Progenitor cell of endocrine pancreas (in vitro differentiated cells): ENCODE measurements at regions not wholly inside any gene's neighbourhood (a gene's known extent, or its start where the extent isn't known, plus 50 kb on each side); places are given as distances from the start of the nearest gene placed in this dataset.
"Not testable (repeated sequence)": the region's sequence is repeated elsewhere in the genome, so short reads cannot be mapped to it uniquely, and the experiment has no call there.

ENCODE experiments used
- DNase-seq: peaks from one replicate; pipeline ENCODE4 v3.0.0; 2021; ENCODE audit warnings: low spot score; ENCODE audit not compliant: unreplicated experiment
- H3K27ac Mint-ChIP-seq: 2 replicates; pipeline ENCODE4 v1.8.0; 2021; ENCODE audit warnings: mild to moderate bottlenecking, moderate library complexity, mixed read lengths
- H3K27me3 Mint-ChIP-seq: 2 replicates; pipeline ENCODE4 v1.8.0; 2021; ENCODE audit warnings: mixed read lengths
- H3K36me3 Mint-ChIP-seq: 2 replicates; pipeline ENCODE4 v1.8.0; 2022; ENCODE audit warnings: mixed read lengths; ENCODE audit not compliant: insufficient read depth
- H3K4me1 Mint-ChIP-seq: 2 replicates; pipeline ENCODE4 v1.8.0; 2021; ENCODE audit warnings: low read depth, mixed read lengths
- H3K4me3 Mint-ChIP-seq: 2 replicates; pipeline ENCODE4 v1.8.0; 2021; ENCODE audit warnings: low read depth, mild to moderate bottlenecking, moderate library complexity, mixed read lengths
- H3K9me3 Mint-ChIP-seq: 2 replicates; pipeline ENCODE4 v1.8.0; 2021; ENCODE audit warnings: low read depth, mixed read lengths

- not testable (repeated sequence) for H3K4me1 Mint-ChIP-seq, H3K36me3 Mint-ChIP-seq, H3K4me3 Mint-ChIP-seq, DNase-seq, H3K9me3 Mint-ChIP-seq, H3K27ac Mint-ChIP-seq, H3K27me3 Mint-ChIP-seq
Observed at GRCh38 chr7:76904688-76905087, 127.5 kb downstream of the SPDYE17 start.

DNA sequence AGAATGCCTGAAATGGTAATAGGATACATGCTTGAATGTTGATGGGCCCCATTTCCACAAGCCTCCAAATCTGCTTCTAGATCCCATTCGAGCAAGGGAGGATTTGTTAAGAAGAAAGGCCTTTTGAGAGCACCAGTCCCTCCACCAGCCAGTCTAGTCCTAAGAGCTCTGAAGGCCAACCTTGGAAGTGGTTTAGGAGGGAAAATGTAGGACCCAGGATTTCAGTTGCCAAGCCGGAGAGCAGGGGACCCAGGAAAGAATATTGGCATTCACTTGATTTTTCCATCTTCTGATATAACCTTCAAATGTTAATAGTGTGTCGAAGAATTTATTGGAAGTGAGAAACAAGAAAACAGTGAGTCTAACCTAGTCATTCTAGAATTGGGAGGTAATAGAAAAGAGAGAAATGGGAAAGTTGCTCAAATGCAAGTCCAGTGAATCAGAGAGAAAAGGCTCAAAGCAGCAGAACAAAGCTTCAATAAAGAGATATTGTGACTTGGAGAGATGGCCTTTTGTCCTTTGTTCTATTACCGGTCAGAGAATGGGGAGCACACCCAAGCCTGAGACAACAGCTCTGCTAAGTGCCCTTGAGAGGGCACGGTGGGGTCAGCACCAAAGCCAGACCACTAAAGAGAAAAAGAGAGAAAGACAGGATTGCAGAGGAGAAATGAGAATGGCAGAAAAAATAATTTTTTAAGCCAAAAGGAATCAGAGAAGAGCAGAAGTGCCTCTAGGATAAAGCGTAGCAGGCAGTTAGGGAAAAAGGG is 130.0 kb downstream of the SPDYE17 start:
- H3K27me3 Mint-ChIP-seq, H3K4me3 Mint-ChIP-seq, H3K36me3 Mint-ChIP-seq, H3K9me3 Mint-ChIP-seq, DNase-seq, H3K4me1 Mint-ChIP-seq: not testable (repeated sequence)
- H3K27ac Mint-ChIP-seq, result peak overlapping the region; percentile 42

GRCh38 chr7:76898807-76899206 is 133.4 kb downstream of the SPDYE17 start:
- H3K36me3 Mint-ChIP-seq, H3K4me3 Mint-ChIP-seq, DNase-seq, H3K9me3 Mint-ChIP-seq, H3K27me3 Mint-ChIP-seq, H3K27ac Mint-ChIP-seq, H3K4me1 Mint-ChIP-seq: not testable (repeated sequence)

DNA sequence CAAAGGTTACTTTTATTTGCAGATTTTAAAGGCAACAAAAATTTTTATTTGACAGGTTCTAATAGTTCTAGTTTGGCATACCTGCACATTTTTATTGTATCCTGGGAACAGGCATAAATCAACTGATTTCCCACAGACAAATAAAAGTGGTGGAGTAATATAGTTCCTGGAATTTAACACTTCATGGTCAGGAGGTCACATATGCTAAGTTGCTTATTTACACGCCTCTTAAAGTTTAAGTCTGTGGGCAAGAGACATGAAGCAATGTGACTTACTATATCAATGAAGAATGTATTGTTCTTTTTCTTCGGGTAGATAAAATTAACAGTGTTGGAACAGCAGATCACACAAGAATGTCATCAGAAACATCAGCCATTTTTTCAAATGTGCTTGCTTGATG is 135.2 kb downstream of the SPDYE17 start:
- H3K36me3 Mint-ChIP-seq, H3K4me3 Mint-ChIP-seq, H3K27ac Mint-ChIP-seq, H3K4me1 Mint-ChIP-seq, H3K9me3 Mint-ChIP-seq, DNase-seq, H3K27me3 Mint-ChIP-seq: not testable (repeated sequence)

GRCh38 chr7:76895696-76896095 is 136.5 kb downstream of the SPDYE17 start:
- H3K36me3 Mint-ChIP-seq, DNase-seq, H3K9me3 Mint-ChIP-seq, H3K27ac Mint-ChIP-seq, H3K4me3 Mint-ChIP-seq, H3K4me1 Mint-ChIP-seq, H3K27me3 Mint-ChIP-seq: not testable (repeated sequence)

DNA sequence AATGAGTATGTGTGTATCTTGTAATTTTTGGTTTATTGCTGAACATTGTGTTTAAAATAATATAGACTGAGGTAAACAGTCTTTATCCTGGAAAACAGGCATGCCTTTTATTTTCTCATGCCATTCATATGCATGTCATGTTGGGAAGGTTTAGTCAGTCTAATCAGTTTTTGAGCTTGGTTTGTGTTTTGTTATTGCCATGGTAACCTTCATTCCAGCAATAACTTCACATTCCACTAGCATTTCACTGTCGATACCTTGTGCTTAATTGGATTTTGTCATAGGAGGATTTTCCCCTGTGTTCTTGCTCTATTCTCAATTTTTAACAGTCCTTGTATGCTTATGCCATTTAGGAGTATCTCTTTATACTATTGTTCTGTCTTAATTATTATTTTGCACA is 140.4 kb downstream of the SPDYE17 start:
- H3K4me1 Mint-ChIP-seq, DNase-seq, H3K27me3 Mint-ChIP-seq, H3K4me3 Mint-ChIP-seq, H3K36me3 Mint-ChIP-seq, H3K9me3 Mint-ChIP-seq, H3K27ac Mint-ChIP-seq: not testable (repeated sequence)

GRCh38 chr7:76879733-76880288 is 152.3 kb downstream of the SPDYE17 start:
- H3K4me3 Mint-ChIP-seq, H3K27ac Mint-ChIP-seq, H3K4me1 Mint-ChIP-seq, H3K27me3 Mint-ChIP-seq, H3K9me3 Mint-ChIP-seq, DNase-seq, H3K36me3 Mint-ChIP-seq: not testable (repeated sequence)

- H3K4me1 Mint-ChIP-seq, H3K36me3 Mint-ChIP-seq, H3K4me3 Mint-ChIP-seq, DNase-seq, H3K27ac Mint-ChIP-seq, H3K27me3 Mint-ChIP-seq, H3K9me3 Mint-ChIP-seq: not testable (repeated sequence)
Observed at GRCh38 chr7:76875760-76876159, 156.4 kb downstream of the SPDYE17 start.

GRCh38 chr7:76870504-76870808 is 161.7 kb downstream of the SPDYE17 start:
- H3K27ac Mint-ChIP-seq, DNase-seq, H3K4me3 Mint-ChIP-seq, H3K4me1 Mint-ChIP-seq, H3K36me3 Mint-ChIP-seq, H3K27me3 Mint-ChIP-seq, H3K9me3 Mint-ChIP-seq: not testable (repeated sequence)

DNA sequence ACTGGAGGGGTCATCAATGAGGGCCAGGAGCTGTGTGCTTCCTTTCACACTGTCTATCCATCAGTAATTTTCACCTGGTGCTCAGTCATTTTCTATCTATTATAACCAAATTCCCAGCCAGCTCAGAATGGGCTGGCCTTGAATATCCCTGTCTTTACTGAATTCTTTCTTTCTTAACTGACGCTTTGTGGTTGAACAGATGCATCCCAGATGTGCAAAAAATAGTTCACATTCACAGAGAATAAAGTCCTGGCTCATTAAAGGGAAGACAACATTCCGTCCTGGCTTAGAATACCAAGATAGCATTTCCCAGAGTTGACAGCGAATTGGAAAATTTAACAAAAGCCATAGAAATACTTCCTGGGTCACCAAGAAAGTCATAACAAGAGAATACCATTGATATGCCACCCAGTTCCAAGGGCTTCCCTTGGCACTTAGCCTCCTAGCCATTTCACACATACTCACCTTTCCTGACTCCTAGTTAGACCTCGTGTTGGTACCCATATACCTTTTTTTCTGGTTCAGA is 164.7 kb downstream of the SPDYE17 start:
- H3K36me3 Mint-ChIP-seq, H3K4me3 Mint-ChIP-seq, DNase-seq, H3K27ac Mint-ChIP-seq, H3K9me3 Mint-ChIP-seq, H3K27me3 Mint-ChIP-seq: not testable (repeated sequence)
- peaks cover 13% of the 10 kb centered on the region for H3K4me1 Mint-ChIP-seq

DNA sequence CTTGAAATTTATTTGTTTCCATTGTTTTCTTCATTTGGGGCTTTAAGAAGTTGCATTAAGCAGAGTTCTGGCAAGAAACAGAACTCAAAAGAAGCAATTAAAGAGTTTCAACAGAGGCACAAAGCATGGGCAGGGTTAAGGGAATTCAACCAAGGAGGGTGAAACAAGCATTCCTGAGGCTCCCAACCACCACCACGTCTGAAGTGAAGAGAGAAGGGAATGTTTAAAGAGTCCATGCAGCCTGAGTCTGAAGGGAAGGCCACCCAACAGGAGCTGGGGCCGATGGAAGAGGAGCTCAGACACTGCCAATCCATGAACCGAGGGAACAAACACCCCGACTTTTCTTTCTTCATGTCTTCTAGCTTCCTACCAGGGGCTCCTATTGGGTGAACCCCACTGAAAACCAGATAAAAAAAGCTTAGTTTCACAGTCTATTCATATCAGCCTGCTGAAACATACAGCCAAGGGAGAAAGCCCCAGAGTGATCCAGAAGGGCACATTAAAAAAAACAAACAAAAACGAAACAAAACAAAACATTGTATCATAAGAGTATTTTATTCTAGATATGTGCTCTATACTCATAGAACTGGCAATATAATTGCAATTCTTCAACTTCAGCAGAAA is 168.9 kb downstream of the SPDYE17 start:
- not testable (repeated sequence) for H3K4me3 Mint-ChIP-seq, H3K4me1 Mint-ChIP-seq, H3K36me3 Mint-ChIP-seq, H3K27ac Mint-ChIP-seq, DNase-seq, H3K9me3 Mint-ChIP-seq, H3K27me3 Mint-ChIP-seq

DNA sequence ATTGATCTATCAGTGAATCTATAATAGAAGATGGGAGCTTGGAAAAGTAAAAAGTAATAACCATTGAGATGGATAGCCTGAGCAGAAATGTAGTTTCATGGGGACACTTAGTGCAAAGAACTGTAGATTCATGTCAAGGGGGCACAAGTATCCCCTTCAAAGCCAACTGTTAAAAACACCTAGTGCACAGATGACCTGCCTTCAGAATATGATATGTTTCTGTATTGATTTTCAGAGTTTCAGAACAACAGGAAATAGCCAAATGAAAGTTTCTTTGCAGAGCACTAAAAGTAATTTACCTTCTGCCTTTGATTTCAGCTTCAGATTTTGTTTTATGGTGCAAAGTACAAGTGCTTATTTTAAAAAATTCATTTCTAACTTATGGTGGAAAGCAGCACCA is 169.9 kb downstream of the SPDYE17 start:
- not testable (repeated sequence) for H3K9me3 Mint-ChIP-seq, H3K4me1 Mint-ChIP-seq, H3K27me3 Mint-ChIP-seq, H3K4me3 Mint-ChIP-seq, H3K36me3 Mint-ChIP-seq, DNase-seq, H3K27ac Mint-ChIP-seq

DNA sequence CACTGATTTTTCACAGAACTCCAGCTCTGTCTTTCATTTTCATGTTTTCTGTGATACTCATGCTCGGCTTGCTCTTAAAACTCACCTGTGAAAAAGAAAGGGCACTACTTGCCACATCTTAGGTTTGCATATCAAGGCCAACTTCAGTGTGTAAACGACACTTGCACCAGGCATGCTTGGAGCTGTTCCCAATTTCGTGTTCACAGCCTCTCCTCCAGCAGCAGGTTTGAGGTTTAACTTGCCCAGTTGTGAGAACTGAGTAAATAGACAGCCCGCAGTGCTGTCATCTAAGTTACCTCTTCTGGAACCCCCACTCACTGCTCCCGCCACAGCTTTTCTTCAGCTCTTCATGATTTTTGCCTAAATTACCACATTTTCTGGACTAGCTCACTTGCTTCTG is 172.2 kb downstream of the SPDYE17 start:
- not testable (repeated sequence) for H3K27me3 Mint-ChIP-seq, H3K27ac Mint-ChIP-seq, H3K36me3 Mint-ChIP-seq, H3K4me1 Mint-ChIP-seq, H3K9me3 Mint-ChIP-seq, DNase-seq, H3K4me3 Mint-ChIP-seq
